ENCODE measurements at regions not wholly inside any gene's neighbourhood (a gene's known extent, or its start where the extent isn't known, plus 50 kb on each side); places are given as distances from the start of the nearest gene placed in this dataset.

DNA sequence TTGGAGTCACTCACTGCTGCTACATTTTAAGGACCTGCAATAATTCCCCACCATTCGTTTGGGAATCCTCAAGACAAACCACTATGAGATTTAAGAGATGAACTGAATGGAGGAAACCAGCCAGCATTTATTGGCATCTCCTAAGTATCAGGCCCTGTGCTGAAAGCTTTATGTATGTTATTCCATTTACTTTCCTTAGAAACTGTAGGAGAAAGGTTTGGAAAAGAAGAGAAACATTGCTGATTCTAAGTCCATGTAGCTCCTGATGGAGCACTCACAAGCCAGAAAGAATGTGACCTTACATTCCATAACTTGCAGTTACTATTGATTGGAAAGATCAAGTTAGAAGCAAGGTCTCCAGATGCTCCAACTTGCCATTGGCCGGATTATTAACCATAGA, 267.4 kb downstream of the GAS1 start:
- Histone ChIP-seq H3K36me3 (no peaks in the 10 kb centered on the region), H3K9me3 (ENCODE audit: low read depth) (no peaks in the 10 kb centered on the region), H3K27ac (no peak overlapping the region), H3K4me1 (ENCODE audit: low read depth) (peaks cover 21% of the 10 kb centered on the region), H3K27me3 (no peaks in the 10 kb centered on the region), H3K4me3 (no peak overlapping the region)
- DNase-seq (ENCODE audit: low read depth in 1 of 2, low spot score in 1 of 2), result no peak
- TF ChIP-seq CTCF (IDR thresholded peaks at IDR 0.05; ENCODE audit: low read depth, low read length), result no peak

DNA sequence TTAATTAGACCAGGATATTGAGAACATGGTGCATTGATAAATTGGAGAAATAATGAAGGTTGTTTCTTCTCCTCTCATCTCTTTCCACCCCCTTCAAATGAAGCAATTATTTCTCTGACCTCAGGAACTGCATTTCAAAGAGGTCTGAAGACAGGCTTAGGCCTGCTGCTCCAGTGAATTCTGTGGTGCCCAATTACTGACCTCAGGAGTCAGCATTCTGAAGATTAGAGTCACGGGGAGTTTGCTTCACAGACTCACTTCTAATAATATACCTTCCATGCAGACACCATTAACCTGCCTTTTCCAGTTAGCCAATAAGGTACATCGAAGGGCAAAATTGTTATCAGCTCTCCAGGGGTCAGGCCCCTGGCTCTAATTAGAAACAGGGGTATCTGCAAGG, 270.9 kb downstream of the GAS1 start:
- H3K9me3 ChIP-seq (ENCODE audit: low read depth), result no peaks in the 10 kb centered on the region
- peak overlapping the region; percentile 92 for H3K27ac ChIP-seq
- no peak overlapping the region for H3K4me3 ChIP-seq
- peaks cover 33% of the 10 kb centered on the region for H3K4me1 ChIP-seq (ENCODE audit: low read depth)
- no peaks in the 10 kb centered on the region for H3K36me3 ChIP-seq
- peak in 1 of 2 donors; percentile 68 for DNase-seq (ENCODE audit: low read depth in 1 of 2, low spot score in 1 of 2)
- TF ChIP-seq CTCF (IDR thresholded peaks at IDR 0.05; ENCODE audit: low read depth, low read length), result no peak
- no peaks in the 10 kb centered on the region for H3K27me3 ChIP-seq

GRCh38 chr9:86675805-86676204, 271.5 kb downstream of the GAS1 start:
- Histone ChIP-seq H3K4me3 (no peak overlapping the region), H3K36me3 (no peaks in the 10 kb centered on the region), H3K4me1 (ENCODE audit: low read depth) (peaks cover 33% of the 10 kb centered on the region), H3K9me3 (ENCODE audit: low read depth) (no peaks in the 10 kb centered on the region), H3K27me3 (no peaks in the 10 kb centered on the region), H3K27ac (peak overlapping the region; percentile 92)
- DNase-seq (ENCODE audit: low read depth in 1 of 2, low spot score in 1 of 2), result no peak
- no peak for TF ChIP-seq CTCF (IDR thresholded peaks at IDR 0.05; ENCODE audit: low read depth, low read length)

DNA sequence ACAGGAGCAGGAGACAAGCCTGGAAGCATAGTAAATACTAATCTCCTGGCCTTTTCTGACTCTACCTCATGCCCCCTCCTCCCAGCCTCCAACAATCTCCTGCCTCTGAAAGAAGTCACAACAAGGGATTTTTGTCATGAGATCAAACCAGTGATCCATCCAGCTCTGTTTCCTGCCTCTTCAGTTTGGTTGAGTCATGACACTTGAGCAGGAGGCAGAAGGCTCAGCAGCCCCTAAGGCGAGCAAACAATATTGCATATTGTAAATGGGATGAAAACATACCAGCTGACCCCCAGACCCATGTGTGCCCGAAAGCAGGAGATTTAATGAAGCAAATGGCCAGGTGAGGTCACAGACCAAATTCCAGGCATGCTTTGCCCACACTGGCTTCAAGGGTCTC, 272.8 kb downstream of the GAS1 start:
- H3K4me1 ChIP-seq (ENCODE audit: low read depth), result peaks cover 33% of the 10 kb centered on the region
- no peak overlapping the region for H3K4me3 ChIP-seq
- no peaks in the 10 kb centered on the region for H3K27me3 ChIP-seq
- no peak for DNase-seq (ENCODE audit: low read depth in 1 of 2, low spot score in 1 of 2)
- H3K9me3 ChIP-seq (ENCODE audit: low read depth), result no peaks in the 10 kb centered on the region
- no peak for TF ChIP-seq CTCF (IDR thresholded peaks at IDR 0.05; ENCODE audit: low read depth, low read length)
- H3K27ac ChIP-seq, result peak overlapping the region; percentile 92
- no peaks in the 10 kb centered on the region for H3K36me3 ChIP-seq

DNA sequence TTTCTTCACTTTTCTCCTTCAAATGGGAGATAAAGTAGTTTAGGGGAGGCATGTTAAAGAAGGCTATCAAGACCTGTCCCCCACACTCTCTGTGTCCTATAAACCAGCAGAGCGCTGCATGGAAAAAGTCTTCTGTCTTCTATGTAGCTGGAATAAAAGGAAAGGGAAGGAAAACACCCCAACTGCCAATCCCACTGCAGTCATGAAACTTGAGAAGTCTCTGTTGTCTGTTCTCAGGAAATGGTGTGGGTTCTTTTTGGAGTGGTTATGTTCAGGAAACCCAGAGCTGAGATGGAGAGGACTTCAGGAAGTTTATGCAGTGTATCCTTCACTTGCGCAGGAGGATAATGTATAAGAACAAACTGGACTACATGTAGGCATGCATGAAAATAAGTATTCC, 274.3 kb downstream of the GAS1 start:
- DNase-seq (ENCODE audit: low read depth in 1 of 2, low spot score in 1 of 2), result no peak
- no peaks in the 10 kb centered on the region for H3K9me3 ChIP-seq (ENCODE audit: low read depth)
- no peaks in the 10 kb centered on the region for H3K36me3 ChIP-seq
- peaks cover 33% of the 10 kb centered on the region for H3K4me1 ChIP-seq (ENCODE audit: low read depth)
- no peaks in the 10 kb centered on the region for H3K27me3 ChIP-seq
- TF ChIP-seq CTCF (IDR thresholded peaks at IDR 0.05; ENCODE audit: low read depth, low read length), result no peak
- H3K4me3 ChIP-seq, result no peak overlapping the region
- no peak overlapping the region for H3K27ac ChIP-seq

DNA sequence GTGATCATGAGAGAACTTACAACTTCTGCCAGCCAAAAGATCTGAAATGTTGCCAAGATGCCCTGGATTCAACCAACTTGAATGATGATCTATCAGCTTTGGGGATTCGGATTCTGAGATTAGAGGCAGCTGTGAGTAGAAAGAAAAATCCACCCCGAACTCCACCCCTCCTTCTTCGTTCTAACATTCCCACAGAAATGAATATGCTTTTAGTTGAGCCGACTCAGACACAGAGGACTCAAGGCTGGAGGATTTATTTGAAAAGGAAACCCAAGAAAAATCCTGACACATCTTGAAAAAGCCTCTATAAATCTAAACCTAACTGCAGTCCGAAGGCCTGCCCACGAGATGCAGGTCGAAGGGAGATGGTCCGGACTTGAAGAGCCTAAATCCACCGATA, 275.0 kb downstream of the GAS1 start:
- Histone ChIP-seq H3K36me3 (no peaks in the 10 kb centered on the region), H3K4me3 (no peak overlapping the region), H3K4me1 (ENCODE audit: low read depth) (peaks cover 33% of the 10 kb centered on the region), H3K9me3 (ENCODE audit: low read depth) (no peaks in the 10 kb centered on the region), H3K27ac (no peak overlapping the region), H3K27me3 (no peaks in the 10 kb centered on the region)
- no peak for DNase-seq (ENCODE audit: low read depth in 1 of 2, low spot score in 1 of 2)
- no peak for TF ChIP-seq CTCF (IDR thresholded peaks at IDR 0.05; ENCODE audit: low read depth, low read length)
